Progenitor cell of endocrine pancreas (in vitro differentiated cells): ENCODE measurements at regions not wholly inside any gene's neighbourhood (a gene's known extent, or its start where the extent isn't known, plus 50 kb on each side); places are given as distances from the start of the nearest gene placed in this dataset.

Experiments
- DNase-seq: peaks from one replicate; pipeline ENCODE4 v3.0.0; 2021; ENCODE audit warnings: low spot score; ENCODE audit not compliant: unreplicated experiment
- H3K27ac Mint-ChIP-seq: 2 replicates; pipeline ENCODE4 v1.8.0; 2021; ENCODE audit warnings: mild to moderate bottlenecking, moderate library complexity, mixed read lengths
- H3K27me3 Mint-ChIP-seq: 2 replicates; pipeline ENCODE4 v1.8.0; 2021; ENCODE audit warnings: mixed read lengths
- H3K36me3 Mint-ChIP-seq: 2 replicates; pipeline ENCODE4 v1.8.0; 2022; ENCODE audit warnings: mixed read lengths; ENCODE audit not compliant: insufficient read depth
- H3K4me1 Mint-ChIP-seq: 2 replicates; pipeline ENCODE4 v1.8.0; 2021; ENCODE audit warnings: low read depth, mixed read lengths
- H3K4me3 Mint-ChIP-seq: 2 replicates; pipeline ENCODE4 v1.8.0; 2021; ENCODE audit warnings: low read depth, mild to moderate bottlenecking, moderate library complexity, mixed read lengths
- H3K9me3 Mint-ChIP-seq: 2 replicates; pipeline ENCODE4 v1.8.0; 2021; ENCODE audit warnings: low read depth, mixed read lengths
- CTCF ChIP-seq: fragments of 200-600 bp; sonication (generic); IDR thresholded peaks from one replicate; pipeline ENCODE4 v1.5.0; 2021; ENCODE audit warnings: antibody characterized with exemption, mild to moderate bottlenecking; ENCODE audit not compliant: unreplicated experiment

- no peaks in the 10 kb centered on the region for H3K9me3 Mint-ChIP-seq
- DNase-seq = no peak
- no peaks in the 10 kb centered on the region for H3K27me3 Mint-ChIP-seq
- no peak overlapping the region for H3K4me3 Mint-ChIP-seq
- no peaks in the 10 kb centered on the region for H3K36me3 Mint-ChIP-seq
- H3K27ac Mint-ChIP-seq = no peak overlapping the region
- no peak for TF ChIP-seq CTCF
- H3K4me1 Mint-ChIP-seq = peaks cover 6% of the 10 kb centered on the region
Observed at GRCh38 chr1:98073106-98073505, 152.3 kb upstream of the DPYD start.

GRCh38 chr1:98072047-98072446, 151.2 kb upstream of the DPYD start:
- Mint-ChIP-seq H3K27ac (no peak overlapping the region), H3K4me1 (peaks cover 6% of the 10 kb centered on the region), H3K27me3 (no peaks in the 10 kb centered on the region), H3K36me3 (no peaks in the 10 kb centered on the region), H3K9me3 (no peaks in the 10 kb centered on the region), H3K4me3 (no peak overlapping the region)
- no peak for TF ChIP-seq CTCF
- DNase-seq = no peak

GRCh38 chr1:98068016-98068415, 147.2 kb upstream of the DPYD start:
- no peaks in the 10 kb centered on the region for H3K36me3 Mint-ChIP-seq
- H3K4me3 Mint-ChIP-seq = no peak overlapping the region
- H3K4me1 Mint-ChIP-seq = peaks cover 3% of the 10 kb centered on the region
- TF ChIP-seq CTCF = no peak
- no peaks in the 10 kb centered on the region for H3K27me3 Mint-ChIP-seq
- DNase-seq = no peak
- no peaks in the 10 kb centered on the region for H3K9me3 Mint-ChIP-seq
- no peak overlapping the region for H3K27ac Mint-ChIP-seq

GRCh38 chr1:98066911-98067310, 146.1 kb upstream of the DPYD start:
- Mint-ChIP-seq H3K27me3 (no peaks in the 10 kb centered on the region), H3K27ac (no peak overlapping the region), H3K36me3 (no peaks in the 10 kb centered on the region), H3K4me1 (peaks cover 3% of the 10 kb centered on the region), H3K9me3 (no peaks in the 10 kb centered on the region), H3K4me3 (no peak overlapping the region)
- DNase-seq = no peak
- no peak for TF ChIP-seq CTCF

- no peaks in the 10 kb centered on the region for H3K36me3 Mint-ChIP-seq
- no peak for DNase-seq
- TF ChIP-seq CTCF = no peak
- H3K9me3 Mint-ChIP-seq = no peaks in the 10 kb centered on the region
- no peak overlapping the region for H3K27ac Mint-ChIP-seq
- no peaks in the 10 kb centered on the region for H3K27me3 Mint-ChIP-seq
- no peak overlapping the region for H3K4me3 Mint-ChIP-seq
- H3K4me1 Mint-ChIP-seq = peaks cover 14% of the 10 kb centered on the region
Observed at GRCh38 chr1:98059620-98060019, 138.8 kb upstream of the DPYD start.
